ENCODE measurements at regions not wholly inside any gene's neighbourhood (a gene's known extent, or its start where the extent isn't known, plus 50 kb on each side); places are given as distances from the start of the nearest gene placed in this dataset.

GRCh38 chr5:178787889-178788288 lies 57.4 kb upstream of the ZNF354A start:
- TF ChIP-seq CTCF (IDR thresholded peaks at IDR 0.05 in 8 of 11, conservative IDR thresholded peaks at IDR 0.05 in 3 of 11) (no peak), POLR2A (IDR thresholded peaks at IDR 0.05) (no peak)
